HL-60 (cell line): ENCODE measurements at regions not wholly inside any gene's neighbourhood (a gene's known extent, or its start where the extent isn't known, plus 50 kb on each side); places are given as distances from the start of the nearest gene placed in this dataset.

Experiments
- DNase-seq, 2 experiments: peaks; one replicate each; pipeline ENCODE4 v3.0.0-alpha.2; 2010 to 2020; ENCODE audit warnings: low read depth in 1 of 2, low spot score in 1 of 2
- H3K27ac ChIP-seq: fragments of 250-450 bp; sonication (Bioruptor Pico); replicated peaks from 2 replicates; pipeline ENCODE4 v1.5.1; 2020; ENCODE audit warnings: mild to moderate bottlenecking, moderate library complexity
- H3K27me3 ChIP-seq: fragments of 250-450 bp; sonication (Bioruptor Pico); 2 replicates; pipeline ENCODE4 v1.5.1; 2021; ENCODE audit warnings: mild to moderate bottlenecking, moderate library complexity; ENCODE audit not compliant: insufficient read depth, poor library complexity, severe bottlenecking
- H3K4me3 ChIP-seq: replicated peaks from 2 replicates; pipeline ENCODE4 v1.5.1; 2011; ENCODE audit warnings: mild to moderate bottlenecking, control low read depth, low read length; ENCODE audit not compliant: insufficient read depth
- CTCF ChIP-seq: IDR thresholded peaks from one replicate; pipeline ENCODE4 v1.5.1; 2011; ENCODE audit warnings: low read length, control low read depth, inconsistent platforms; ENCODE audit not compliant: insufficient read depth
- GABPA ChIP-seq: IDR thresholded peaks from 2 replicates; pipeline ENCODE4 v1.6.1; 2012; ENCODE audit warnings: low read depth
- POLR2AphosphoS5 ChIP-seq: IDR thresholded peaks from 2 replicates; pipeline ENCODE4 v1.6.1; 2012; ENCODE audit warnings: low read depth
- REST ChIP-seq: IDR thresholded peaks from 2 replicates; pipeline ENCODE4 v1.6.1; 2012; ENCODE audit warnings: low read depth; ENCODE audit not compliant: insufficient replicate concordance
- SPI1 ChIP-seq: IDR thresholded peaks from 2 replicates; pipeline ENCODE4 v1.6.1; 2012; ENCODE audit warnings: low read depth, mild to moderate bottlenecking, borderline replicate concordance

- Histone ChIP-seq H3K27ac (no peak overlapping the region), H3K27me3 (no peaks in the 10 kb centered on the region), H3K4me3 (no peak overlapping the region)
- no peak for TF ChIP-seq REST
- TF ChIP-seq GABPA, result no peak
- TF ChIP-seq POLR2AphosphoS5, result no peak
- TF ChIP-seq CTCF, result no peak
- no peak for TF ChIP-seq SPI1
- DNase-seq, result no peak
Observed at GRCh38 chr4:123583043-123583442, 186.4 kb downstream of the SPRY1 start.

GRCh38 chr4:123585111-123585510 is 188.5 kb downstream of the SPRY1 start:
- no peaks in the 10 kb centered on the region for H3K27me3 ChIP-seq
- no peak overlapping the region for H3K4me3 ChIP-seq
- H3K27ac ChIP-seq, result no peak overlapping the region
- no peak for DNase-seq
- TF ChIP-seq GABPA (no peak), SPI1 (no peak), POLR2AphosphoS5 (no peak), CTCF (no peak), REST (no peak)

- Histone ChIP-seq H3K27ac (no peak overlapping the region), H3K27me3 (no peaks in the 10 kb centered on the region), H3K4me3 (no peak overlapping the region)
- no peak for DNase-seq
- TF ChIP-seq GABPA (no peak), SPI1 (no peak), REST (no peak), POLR2AphosphoS5 (no peak), CTCF (no peak)
Observed at GRCh38 chr4:123587983-123588494, 191.4 kb downstream of the SPRY1 start.
